Lung (tissue), 11 donors: ENCODE measurements at regions not wholly inside any gene's neighbourhood (a gene's known extent, or its start where the extent isn't known, plus 50 kb on each side); places are given as distances from the start of the nearest gene placed in this dataset.
A peak's percentile ranks its signal among the peaks of the same experiment; 100 is the strongest.

ENCODE experiments used
- ATAC-seq: fragments of 200-7000 bp; cut with Tn5 transposase; one replicate; pipeline ENCODE4 v1.9.1; 2020; ENCODE audit warnings: moderate number of reproducible peaks; ENCODE audit not compliant: insufficient read depth, low FRiP score
- DNase-seq, 3 donors: peaks; one replicate each; pipeline ENCODE4 v3.0.0-alpha.2; 2013 to 2017
- H3K27ac ChIP-seq, 2 donors: one replicate each; pipeline ENCODE4 v1.5.1; 2013; ENCODE audit warnings: mild to moderate bottlenecking in 2 of 2, moderate library complexity in 2 of 2, control low read depth in 1 of 2, inconsistent platforms in 1 of 2, low read depth in 1 of 2, low read length in 1 of 2
- H3K27me3 ChIP-seq, 3 donors: one replicate each; pipeline ENCODE4 v1.5.1; 2013; ENCODE audit warnings: low read length in 2 of 3; ENCODE audit not compliant: control insufficient read depth in 3 of 3, insufficient read depth in 3 of 3
- H3K36me3 ChIP-seq, 4 donors: one replicate each; pipeline ENCODE4 v1.5.1; 2013; ENCODE audit warnings: low read length in 4 of 4, mild to moderate bottlenecking in 1 of 4, moderate library complexity in 1 of 4; ENCODE audit not compliant: control insufficient read depth in 4 of 4, insufficient read depth in 4 of 4
- H3K4me1 ChIP-seq, 5 donors: one replicate each; pipeline ENCODE4 v1.5.1; 2013; ENCODE audit warnings: low read length in 5 of 5, mild to moderate bottlenecking in 2 of 5, moderate library complexity in 1 of 5; ENCODE audit not compliant: control insufficient read depth in 5 of 5, insufficient read depth in 5 of 5
- H3K4me3 ChIP-seq: one replicate; pipeline ENCODE4 v1.5.1; 2013; ENCODE audit warnings: mild to moderate bottlenecking, control low read depth, moderate library complexity
- H3K9ac ChIP-seq, 2 donors: one replicate each; pipeline ENCODE4 v1.5.1; 2013; ENCODE audit warnings: low read length in 2 of 2, control low read depth in 1 of 2; ENCODE audit not compliant: insufficient read depth in 1 of 2
- H3K9me3 ChIP-seq, 4 donors: one replicate each; pipeline ENCODE4 v1.5.1; 2013; ENCODE audit warnings: low read length in 3 of 4, mild to moderate bottlenecking in 1 of 4, moderate library complexity in 1 of 4; ENCODE audit not compliant: control insufficient read depth in 4 of 4, insufficient read depth in 3 of 4
- WGBS, 2 donors: extraction: QIAGEN DNeasy Blood & Tissue Kit; methylation state at CpG; one replicate each; pipeline ENCODE4 v1.1.7; 2013; 5-methylcytosine and 5-hydroxymethylcytosine counted together
- TF ChIP-seq, protein P1 (sequence below): IDR thresholded peaks from 2 replicates; pipeline ENCODE4 v1.5.1; 2012; ENCODE audit warnings: mild to moderate bottlenecking; ENCODE audit errors: control extremely low read depth, extremely low read depth
- donor health status: control.
- donor health status: control.
- donor health status: Bipolar disorder and iron deficiency.
- donor health status: healthy.
- donor health status: DM: yes; HTN: yes; CAD: no.

DNA sequence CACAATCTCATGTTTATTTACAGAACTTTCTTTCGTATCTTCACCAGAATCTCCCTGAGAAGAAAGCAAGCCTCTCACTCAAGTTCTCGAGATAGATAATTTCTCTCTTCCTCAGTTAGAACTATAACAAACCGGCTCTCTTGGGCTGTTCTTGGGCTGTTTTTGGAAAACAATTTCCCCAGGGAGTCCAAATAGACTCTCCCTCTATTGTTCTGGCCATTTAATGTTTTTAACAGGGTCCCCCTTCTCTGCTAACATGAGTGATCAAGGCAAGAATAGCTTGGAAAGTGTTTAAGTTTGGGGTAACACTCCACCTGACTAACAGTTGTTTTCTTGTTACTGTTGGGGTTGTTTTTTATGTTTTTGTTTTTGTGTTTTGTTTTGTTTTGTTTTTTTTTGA lies 64.8 kb upstream of the UCN3 start:
- ATAC-seq: no peak
- Histone ChIP-seq H3K36me3 (no peaks in the 10 kb centered on the region), H3K4me3 (no peak overlapping the region), H3K9me3 (peaks cover 0 to 2% (median 0%) of the 10 kb centered on the region in 4 donors), H3K9ac (no peak overlapping the region), H3K4me1 (peaks cover 0 to 5% (median 0%) of the 10 kb centered on the region in 5 donors), H3K27ac (peak overlapping the region in 1 of 2 donors; percentile 22), H3K27me3 (peaks cover 0 to 2% (median 0%) of the 10 kb centered on the region in 3 donors)
- TF ChIP-seq, protein P1, sequence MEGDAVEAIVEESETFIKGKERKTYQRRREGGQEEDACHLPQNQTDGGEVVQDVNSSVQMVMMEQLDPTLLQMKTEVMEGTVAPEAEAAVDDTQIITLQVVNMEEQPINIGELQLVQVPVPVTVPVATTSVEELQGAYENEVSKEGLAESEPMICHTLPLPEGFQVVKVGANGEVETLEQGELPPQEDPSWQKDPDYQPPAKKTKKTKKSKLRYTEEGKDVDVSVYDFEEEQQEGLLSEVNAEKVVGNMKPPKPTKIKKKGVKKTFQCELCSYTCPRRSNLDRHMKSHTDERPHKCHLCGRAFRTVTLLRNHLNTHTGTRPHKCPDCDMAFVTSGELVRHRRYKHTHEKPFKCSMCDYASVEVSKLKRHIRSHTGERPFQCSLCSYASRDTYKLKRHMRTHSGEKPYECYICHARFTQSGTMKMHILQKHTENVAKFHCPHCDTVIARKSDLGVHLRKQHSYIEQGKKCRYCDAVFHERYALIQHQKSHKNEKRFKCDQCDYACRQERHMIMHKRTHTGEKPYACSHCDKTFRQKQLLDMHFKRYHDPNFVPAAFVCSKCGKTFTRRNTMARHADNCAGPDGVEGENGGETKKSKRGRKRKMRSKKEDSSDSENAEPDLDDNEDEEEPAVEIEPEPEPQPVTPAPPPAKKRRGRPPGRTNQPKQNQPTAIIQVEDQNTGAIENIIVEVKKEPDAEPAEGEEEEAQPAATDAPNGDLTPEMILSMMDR: no peak
- DNase-seq: no peak
- whole genome bisulfite sequencing, 2 donors: 65 to 71% methylated on average over 3 of the region's 3 CpGs

GRCh38 chr10:5303504-5303903 lies 61.3 kb upstream of the UCN3 start:
- H3K4me3 ChIP-seq: no peak overlapping the region
- TF ChIP-seq, protein P1: no peak
- H3K27ac ChIP-seq: no peak overlapping the region
- peaks cover 0 to 2% (median 0%) of the 10 kb centered on the region in 4 donors for H3K9me3 ChIP-seq
- no peaks in the 10 kb centered on the region for H3K36me3 ChIP-seq
- DNase-seq (no peak), ATAC-seq (no peak)
- peaks cover 0 to 2% (median 0%) of the 10 kb centered on the region in 3 donors for H3K27me3 ChIP-seq
- no peaks in the 10 kb centered on the region for H3K4me1 ChIP-seq
- H3K9ac ChIP-seq: no peak overlapping the region
- WGBS, 2 donors: 67 to 97% methylated on average over 2 of the region's 2 CpGs

DNA sequence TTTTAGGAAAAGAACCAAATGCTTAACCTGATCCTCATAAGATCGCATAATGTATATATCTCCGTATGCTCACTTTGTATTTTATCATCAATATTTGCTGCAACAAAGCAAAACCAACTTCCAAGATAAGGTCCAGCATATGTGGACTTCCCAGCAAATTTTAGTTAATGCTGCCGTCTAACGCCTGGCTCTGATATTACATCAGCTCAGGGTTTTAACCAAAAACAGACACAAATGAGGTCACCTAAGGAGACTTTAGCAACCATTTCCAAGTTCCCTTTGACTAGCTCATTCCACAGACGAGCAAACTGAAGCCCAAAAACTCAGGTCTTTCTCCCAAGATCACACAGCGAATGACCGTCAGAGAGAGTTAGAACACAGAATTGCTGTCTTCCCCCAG lies 59.4 kb upstream of the UCN3 start:
- DNase-seq (no peak), ATAC-seq (no peak)
- Histone ChIP-seq H3K36me3 (no peaks in the 10 kb centered on the region), H3K27me3 (peaks cover 0 to 2% (median 0%) of the 10 kb centered on the region in 3 donors), H3K4me1 (no peaks in the 10 kb centered on the region), H3K4me3 (no peak overlapping the region), H3K27ac (no peak overlapping the region), H3K9ac (no peak overlapping the region), H3K9me3 (peaks cover 0 to 2% (median 0%) of the 10 kb centered on the region in 4 donors)
- TF ChIP-seq, protein P1: no peak
- 73 to 91% methylated on average over 7 of the region's 7 CpGs for WGBS, 2 donors

DNA sequence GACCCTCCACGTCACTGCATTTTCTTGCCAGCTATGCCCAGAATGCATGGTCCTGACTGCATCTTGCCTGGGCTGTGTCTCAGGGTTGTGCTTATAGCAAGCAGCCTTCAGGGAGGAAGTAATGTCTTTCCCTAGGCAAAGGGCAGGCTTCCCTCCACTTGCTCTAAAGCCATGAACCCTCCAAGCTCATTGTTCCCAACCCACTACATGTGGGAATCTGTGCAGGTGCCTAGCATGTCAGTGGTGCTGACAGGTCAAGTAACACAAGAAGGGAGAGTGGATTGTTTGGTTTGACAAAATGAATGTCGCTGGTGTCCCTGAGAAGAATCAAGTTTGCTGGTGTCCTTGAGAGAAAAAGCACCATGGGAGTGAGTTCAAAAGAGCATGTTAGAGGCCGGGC lies 53.9 kb upstream of the UCN3 start:
- H3K4me1 ChIP-seq: peaks cover 0 to 2% (median 0%) of the 10 kb centered on the region in 5 donors
- no peak overlapping the region for H3K27ac ChIP-seq
- no peaks in the 10 kb centered on the region for H3K27me3 ChIP-seq
- 91 to 93% methylated on average over 3 of the region's 3 CpGs for WGBS, 2 donors
- no peak for ATAC-seq
- H3K36me3 ChIP-seq: no peaks in the 10 kb centered on the region
- no peak for DNase-seq
- no peak overlapping the region for H3K4me3 ChIP-seq
- TF ChIP-seq, protein P1: no peak
- no peak overlapping the region for H3K9ac ChIP-seq
- H3K9me3 ChIP-seq: peaks cover 0 to 2% (median 0%) of the 10 kb centered on the region in 4 donors
